GM18498 (cell line): ENCODE measurements at regions not wholly inside any gene's neighbourhood (a gene's known extent, or its start where the extent isn't known, plus 50 kb on each side); places are given as distances from the start of the nearest gene placed in this dataset.
"Not testable (repeated sequence)": the region's sequence is repeated elsewhere in the genome, so short reads cannot be mapped to it uniquely, and the experiment has no call there.

Experiments used
- ATAC-seq: cut with Tn5 transposase; IDR thresholded peaks from one replicate; pipeline ENCODE4 v1.9.1; 2021; ENCODE audit warnings: mild to moderate bottlenecking, moderate library complexity; ENCODE audit not compliant: unreplicated experiment

DNA sequence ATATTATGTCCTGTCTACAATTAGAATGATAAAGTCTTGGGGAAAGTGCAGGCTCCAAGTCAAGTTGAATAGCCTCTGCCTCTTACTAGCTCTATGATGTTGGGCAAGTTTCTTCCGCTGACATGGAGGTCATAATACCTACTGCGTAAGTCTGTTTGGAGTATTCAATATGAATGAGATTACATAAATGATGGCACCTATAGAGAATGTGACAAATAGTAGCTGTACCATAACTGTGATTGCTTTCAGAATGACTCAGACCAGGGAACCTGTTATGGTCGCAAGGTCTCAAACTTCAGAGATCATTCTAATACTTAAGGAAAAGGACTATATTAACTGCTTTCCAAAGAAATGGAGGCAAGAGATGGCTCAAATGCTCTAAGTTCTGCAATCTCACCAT, 94.0 kb upstream of the ABCA1 start:
- no peak for ATAC-seq

- not testable (repeated sequence) for ATAC-seq
Measured at GRCh38 chr9:105022545-105022944, 94.6 kb upstream of the ABCA1 start.

GRCh38 chr9:105023788-105024187, 95.8 kb upstream of the ABCA1 start:
- no peak for ATAC-seq

DNA sequence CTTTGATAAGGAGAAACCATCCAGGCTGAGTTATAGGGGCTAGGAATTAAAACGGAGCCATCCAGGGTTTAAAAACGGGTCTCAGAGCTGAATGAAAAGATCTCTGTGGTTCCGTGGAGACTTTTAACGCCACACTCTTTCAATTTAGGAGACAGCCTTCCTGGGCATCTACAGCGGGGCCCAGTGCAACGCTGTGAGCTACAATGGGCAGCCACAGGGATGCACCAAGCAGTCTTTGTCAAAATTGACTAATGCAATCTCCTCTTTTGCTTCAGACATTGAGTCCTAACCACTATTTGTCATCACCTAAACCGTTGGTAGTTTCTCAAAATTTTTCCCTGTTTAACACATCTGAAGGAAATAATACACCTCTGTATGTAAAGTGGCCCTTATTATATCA, 96.6 kb upstream of the ABCA1 start:
- ATAC-seq, result no peak

DNA sequence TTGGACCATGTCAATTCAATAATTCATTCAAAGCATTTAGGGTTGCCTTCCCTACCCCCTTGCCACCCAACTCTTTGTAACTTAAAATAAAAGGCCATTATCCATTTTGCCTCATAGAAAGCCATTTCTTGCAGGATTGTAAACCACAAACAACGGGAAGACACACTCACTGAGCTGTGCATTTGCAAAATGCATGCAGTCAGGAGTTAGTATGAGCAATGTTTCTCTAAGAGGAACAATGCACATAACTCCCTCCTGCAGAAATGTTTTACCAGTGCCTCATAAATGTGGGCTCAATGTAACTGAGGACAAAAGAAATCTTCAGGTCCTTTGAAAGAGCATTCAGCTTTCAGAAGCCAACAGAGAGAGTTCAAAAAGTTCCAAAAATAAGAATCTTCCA, 98.5 kb upstream of the ABCA1 start:
- no peak for ATAC-seq

GRCh38 chr9:105027084-105027483, 99.1 kb upstream of the ABCA1 start:
- ATAC-seq, result no peak

DNA sequence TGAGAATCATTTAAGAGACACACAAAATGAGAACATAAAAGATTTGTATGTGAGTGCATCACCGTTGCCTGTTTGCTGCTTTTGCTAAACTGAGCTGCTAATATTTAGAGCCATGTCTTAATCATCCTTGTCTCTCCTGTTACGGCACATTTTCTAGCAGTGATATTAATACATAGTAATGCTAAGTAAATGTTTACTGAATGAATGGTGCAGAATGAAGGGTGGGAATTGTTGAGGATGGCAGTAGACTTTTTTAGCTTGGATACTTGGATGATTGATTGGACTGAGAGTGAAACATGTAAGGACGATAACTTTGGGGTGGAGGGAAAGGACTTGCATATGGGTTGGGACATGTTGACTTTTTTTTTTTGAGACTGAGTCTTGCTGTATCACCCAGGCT, 102.3 kb upstream of the ABCA1 start:
- ATAC-seq, result no peak

DNA sequence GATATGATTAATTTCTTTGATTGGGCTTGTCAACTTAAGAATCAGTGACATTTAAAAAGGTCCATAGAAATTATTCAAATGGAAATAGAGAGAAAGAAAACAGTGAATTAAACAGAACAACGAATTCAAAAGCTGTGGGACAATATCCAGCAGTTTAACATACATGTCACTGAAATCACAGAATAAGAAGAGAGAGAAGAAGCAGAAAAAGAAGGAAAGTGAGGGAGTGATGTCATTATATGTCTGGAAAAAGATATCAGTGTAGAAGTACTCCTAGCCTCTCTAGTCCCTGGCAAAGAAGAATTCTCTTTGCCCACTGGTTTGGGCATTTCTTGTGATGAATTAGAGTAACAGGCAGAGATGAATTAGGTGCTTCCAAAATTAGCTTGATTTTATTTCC, 109.2 kb upstream of the ABCA1 start:
- ATAC-seq, result no peak

DNA sequence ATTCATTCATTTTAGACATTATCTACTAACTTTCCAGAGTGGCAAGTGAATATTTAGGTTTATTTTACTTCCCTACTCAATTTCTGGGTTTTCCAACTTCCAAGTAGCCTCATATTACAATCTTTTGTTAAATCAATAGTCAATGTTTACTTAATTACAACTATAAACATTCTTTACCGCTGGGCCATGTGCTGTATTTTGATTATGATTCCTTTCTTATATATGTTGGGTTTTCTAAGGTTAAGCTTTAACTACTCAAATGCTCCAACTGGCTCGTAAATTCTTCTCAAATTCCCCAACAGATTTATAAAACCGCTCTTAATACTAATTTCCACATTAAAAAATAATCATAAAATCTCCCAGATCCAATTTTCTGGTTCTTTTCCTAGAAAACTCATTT, 110.1 kb upstream of the ABCA1 start:
- no peak for ATAC-seq

DNA sequence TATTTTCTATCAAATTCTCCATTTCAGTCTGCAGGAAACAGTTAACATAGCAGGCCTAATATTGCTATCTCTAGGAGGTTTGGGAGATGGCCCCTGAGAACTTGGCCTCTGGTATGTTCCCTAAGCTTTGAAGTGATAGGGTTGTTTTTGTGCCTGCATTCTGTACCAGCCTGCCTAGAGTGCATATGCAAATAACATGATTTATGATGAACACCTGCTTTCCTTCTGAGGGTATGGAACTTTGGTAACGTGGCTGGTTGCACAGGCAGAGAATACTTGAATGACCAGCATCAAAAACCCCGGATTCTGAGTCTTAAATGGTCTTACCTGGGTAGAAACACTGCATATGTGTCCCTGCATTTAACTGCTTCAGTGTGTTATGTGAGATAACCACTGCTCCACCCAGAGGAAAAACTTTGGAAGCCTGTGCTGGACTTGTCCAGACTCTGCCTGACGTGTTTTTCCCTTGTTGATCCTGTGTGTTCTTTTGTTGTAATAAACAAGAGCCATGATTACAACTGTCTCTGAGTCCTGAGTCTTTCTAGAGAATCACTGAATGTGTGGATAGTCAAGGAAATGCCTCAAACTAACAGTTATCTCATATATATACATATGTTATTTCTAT, 111.3 kb upstream of the ABCA1 start:
- ATAC-seq, result no peak

GRCh38 chr9:105043370-105043936, 115.5 kb upstream of the ABCA1 start:
- ATAC-seq, result no peak

GRCh38 chr9:105044518-105044917, 116.6 kb upstream of the ABCA1 start:
- no peak for ATAC-seq

- ATAC-seq, result no peak
Measured at GRCh38 chr9:105046907-105047741, 119.2 kb upstream of the ABCA1 start.

DNA sequence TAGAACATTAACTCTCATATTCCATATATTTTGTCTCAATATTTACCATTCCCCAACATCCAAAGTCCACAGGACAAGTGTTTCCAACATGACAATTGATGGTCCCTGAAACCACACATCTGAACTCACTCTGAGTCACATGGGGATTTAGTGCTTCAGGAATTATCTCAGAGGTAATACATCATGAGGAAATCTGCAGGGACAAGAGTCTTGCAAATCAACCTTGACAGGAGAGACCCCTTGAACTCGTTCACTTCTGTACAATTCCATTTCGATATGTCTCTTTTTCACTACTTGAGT, 119.7 kb upstream of the ABCA1 start:
- no peak for ATAC-seq

- ATAC-seq, result no peak
Measured at GRCh38 chr9:105048331-105048730, 120.4 kb upstream of the ABCA1 start.

- ATAC-seq, result no peak
Measured at GRCh38 chr9:105050296-105050695, 122.3 kb upstream of the ABCA1 start.

DNA sequence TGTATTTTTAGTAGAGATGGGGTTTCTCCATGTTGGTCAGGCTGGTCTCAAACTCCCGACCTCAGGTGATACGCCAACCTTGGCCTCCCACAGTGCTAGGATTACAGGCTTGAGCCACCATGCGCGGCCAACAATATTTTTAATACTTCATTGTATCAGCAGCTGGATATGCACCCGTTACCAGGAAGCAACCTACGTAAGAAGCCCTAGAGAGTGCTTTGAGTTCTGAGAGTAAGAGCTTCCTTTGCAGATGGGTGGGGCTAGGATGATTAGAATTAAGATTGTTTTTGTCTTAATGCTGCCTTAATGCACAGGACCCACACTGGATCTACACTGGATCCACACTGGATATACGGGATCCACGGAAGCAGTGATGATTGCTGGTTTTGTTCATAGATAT, 123.9 kb upstream of the ABCA1 start:
- no peak for ATAC-seq

- ATAC-seq, result no peak
Measured at GRCh38 chr9:105052346-105052745, 124.4 kb upstream of the ABCA1 start.

DNA sequence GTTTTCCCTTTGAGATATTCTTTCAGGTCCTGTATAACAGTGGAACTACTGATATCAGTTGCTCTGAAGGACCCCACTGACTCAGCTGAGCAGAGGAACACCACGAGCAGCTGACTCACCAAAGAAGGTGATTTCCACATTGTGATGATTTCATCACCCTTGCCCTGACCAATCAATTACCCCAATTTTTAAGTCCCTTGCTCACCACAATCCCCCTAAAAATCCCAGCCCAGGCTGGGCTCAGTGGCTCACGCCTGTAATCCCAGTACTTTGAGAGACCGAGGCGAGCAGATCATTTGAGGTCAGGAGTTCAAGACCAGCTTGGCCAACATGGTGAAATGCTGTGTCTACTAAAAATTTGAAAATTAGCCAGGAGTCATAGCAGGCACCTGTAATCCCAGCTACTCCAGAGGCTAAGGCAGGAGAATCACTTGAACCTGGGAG, 125.3 kb upstream of the ABCA1 start:
- ATAC-seq, result peak; percentile 78

- ATAC-seq, result no peak
Measured at GRCh38 chr9:105054491-105054890, 126.5 kb upstream of the ABCA1 start.

DNA sequence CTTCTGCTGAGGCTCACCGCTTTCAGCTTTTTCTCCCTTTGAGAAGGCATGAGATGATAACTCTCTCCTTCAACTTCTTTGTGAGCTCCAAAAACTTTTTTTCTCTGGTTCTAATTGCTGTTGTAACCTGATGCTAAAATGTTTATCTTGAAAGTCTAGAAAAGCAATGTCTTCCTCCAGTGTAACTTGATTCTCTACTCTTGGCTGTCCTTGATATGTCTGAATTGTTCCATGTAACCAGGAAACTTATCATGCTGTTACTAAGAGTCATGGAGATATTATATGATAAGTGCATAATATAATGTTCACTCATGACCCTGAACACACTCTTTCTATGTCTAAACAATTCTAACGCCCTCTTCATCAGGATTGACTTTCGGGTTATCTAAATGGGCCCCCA, 128.0 kb upstream of the ABCA1 start:
- no peak for ATAC-seq

DNA sequence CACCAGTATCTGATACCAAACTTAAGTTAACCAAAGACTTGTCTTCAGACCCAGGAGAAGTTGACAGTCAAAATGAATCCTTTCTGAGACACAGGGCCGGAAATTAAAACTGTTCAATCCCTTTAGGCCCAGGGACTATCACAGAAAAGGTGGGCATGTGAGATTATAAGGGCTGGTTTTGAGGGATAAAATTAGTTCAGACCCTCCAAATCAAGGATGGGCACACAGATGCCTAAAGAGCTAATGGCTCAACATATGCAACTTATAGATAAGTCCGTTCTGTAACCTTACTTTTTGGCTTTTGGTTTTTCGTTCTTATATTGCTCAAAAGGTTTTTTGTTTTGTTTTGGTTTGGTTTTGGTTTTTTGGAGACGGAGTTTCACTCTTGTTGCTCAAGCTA, 129.6 kb upstream of the ABCA1 start:
- ATAC-seq, result no peak
